ENCODE measurements at regions not wholly inside any gene's neighbourhood (a gene's known extent, or its start where the extent isn't known, plus 50 kb on each side); places are given as distances from the start of the nearest gene placed in this dataset.

GRCh38 chr4:111263836-111264235, 641.0 kb upstream of the PITX2 start:
- TF ChIP-seq POLR2A (IDR thresholded peaks at IDR 0.05) (no peak), CTCF (IDR thresholded peaks at IDR 0.05) (no peak)
